Tibial artery (tissue), 4 donors: ENCODE measurements at regions not wholly inside any gene's neighbourhood (a gene's known extent, or its start where the extent isn't known, plus 50 kb on each side); places are given as distances from the start of the nearest gene placed in this dataset.

Experiments
- DNase-seq, 2 donors: peaks; one replicate each; pipeline ENCODE4 v3.0.0-alpha.2; 2019
- H3K27ac ChIP-seq, 2 donors: fragments of 200-600 bp; sonication (generic) in 1 of 2; 1 replicate in 1 of 2; 2 replicates in 1 of 2; pipeline ENCODE4 v1.5.1; 2018 to 2019; ENCODE audit warnings: mild to moderate bottlenecking in 1 of 2
- H3K27me3 ChIP-seq, 2 donors: fragments of 200-600 bp; sonication (generic) in 1 of 2; one replicate each; pipeline versions ENCODE4 v1.5.1 to v1.6.0; 2016 to 2019
- H3K36me3 ChIP-seq, 3 donors: fragments of 200-600 bp; sonication (generic) in 2 of 3; one replicate each; pipeline ENCODE4 v1.5.1; 2016 to 2019; ENCODE audit warnings: mild to moderate bottlenecking in 2 of 3
- H3K4me1 ChIP-seq, 4 donors: fragments of 200-600 bp; sonication (generic) in 2 of 4; 1 replicate in 3 of 4; 2 replicates in 1 of 4; pipeline ENCODE4 v1.5.1; 2016 to 2019
- H3K4me3 ChIP-seq, 2 donors: fragments of 200-600 bp; sonication (generic) in 1 of 2; 1 replicate in 1 of 2; 2 replicates in 1 of 2; pipeline ENCODE4 v1.5.1; 2018 to 2019; ENCODE audit warnings: mild to moderate bottlenecking in 2 of 2
- H3K9me3 ChIP-seq, 3 donors: fragments of 200-600 bp; sonication (generic) in 1 of 3; one replicate each; pipeline ENCODE4 v1.5.1; 2016 to 2019
- CTCF ChIP-seq, 2 experiments: fragments of 200-600 bp in 1 of 2; fragments of 450-650 bp in 1 of 2; IDR thresholded peaks; one replicate each; pipeline ENCODE4 v1.5.1; 2017 to 2019; ENCODE audit warnings: antibody characterized with exemption in 2 of 2, mild to moderate bottlenecking in 1 of 2, moderate library complexity in 1 of 2
- intact Hi-C: fragments of 100-400 bp; cut with DNase I; formaldehyde crosslinking; loops from one replicate; pipeline ENCODE4 v1.15.0; 2023; ENCODE audit warnings: low total_unique reads

- H3K9me3 ChIP-seq, result no peaks in the 10 kb centered on the region
- H3K4me1 ChIP-seq, result no peaks in the 10 kb centered on the region
- no peak overlapping the region for H3K4me3 ChIP-seq
- H3K36me3 ChIP-seq, result no peaks in the 10 kb centered on the region
- DNase-seq, result no peak
- no peak for TF ChIP-seq CTCF (IDR thresholded peaks at IDR 0.05)
- H3K27me3 ChIP-seq, result no peaks in the 10 kb centered on the region
- no peak overlapping the region for H3K27ac ChIP-seq
- intact Hi-C loops, result no loop called here
Observed at GRCh38 chr1:209064850-209065706, 518.4 kb upstream of the CAMK1G start.

- H3K27ac ChIP-seq, result no peak overlapping the region
- no peak for DNase-seq
- H3K4me3 ChIP-seq, result no peak overlapping the region
- H3K27me3 ChIP-seq, result no peaks in the 10 kb centered on the region
- H3K36me3 ChIP-seq, result no peaks in the 10 kb centered on the region
- no peaks in the 10 kb centered on the region for H3K9me3 ChIP-seq
- no peaks in the 10 kb centered on the region for H3K4me1 ChIP-seq
- TF ChIP-seq CTCF (IDR thresholded peaks at IDR 0.05), result no peak
- intact Hi-C loops, result no loop called here
Observed at GRCh38 chr1:209072481-209072880, 511.0 kb upstream of the CAMK1G start.

GRCh38 chr1:209073879-209074278 lies 509.6 kb upstream of the CAMK1G start:
- no peak overlapping the region for H3K4me3 ChIP-seq
- H3K9me3 ChIP-seq, result no peaks in the 10 kb centered on the region
- H3K36me3 ChIP-seq, result no peaks in the 10 kb centered on the region
- no peak for DNase-seq
- TF ChIP-seq CTCF (IDR thresholded peaks at IDR 0.05), result no peak
- intact Hi-C loops, result no loop called here
- H3K4me1 ChIP-seq, result no peaks in the 10 kb centered on the region
- H3K27ac ChIP-seq, result no peak overlapping the region
- no peaks in the 10 kb centered on the region for H3K27me3 ChIP-seq

GRCh38 chr1:209074575-209075250 lies 508.8 kb upstream of the CAMK1G start:
- no peaks in the 10 kb centered on the region for H3K4me1 ChIP-seq

GRCh38 chr1:209076688-209077087 lies 506.8 kb upstream of the CAMK1G start:
- Histone ChIP-seq H3K36me3 (no peaks in the 10 kb centered on the region), H3K4me1 (no peaks in the 10 kb centered on the region), H3K4me3 (no peak overlapping the region), H3K27ac (no peak overlapping the region), H3K9me3 (no peaks in the 10 kb centered on the region), H3K27me3 (no peaks in the 10 kb centered on the region)
- DNase-seq, result no peak
- intact Hi-C loops, result no loop called here
- TF ChIP-seq CTCF (IDR thresholded peaks at IDR 0.05), result no peak

More at GRCh38 chr1:209074575-209075250, 508.8 kb upstream of the CAMK1G start:
- no peak for TF ChIP-seq CTCF (IDR thresholded peaks at IDR 0.05)
- no peak for DNase-seq
- Histone ChIP-seq H3K27ac (no peak overlapping the region), H3K27me3 (no peaks in the 10 kb centered on the region), H3K9me3 (no peaks in the 10 kb centered on the region), H3K36me3 (no peaks in the 10 kb centered on the region), H3K4me3 (no peak overlapping the region)
- intact Hi-C loops, result no loop called here
